DND-41 (cell line): ENCODE measurements at regions not wholly inside any gene's neighbourhood (a gene's known extent, or its start where the extent isn't known, plus 50 kb on each side); places are given as distances from the start of the nearest gene placed in this dataset.
"Not testable (repeated sequence)": the region's sequence is repeated elsewhere in the genome, so short reads cannot be mapped to it uniquely, and the experiment has no call there.

Experiments
- ATAC-seq: fragments of 200-7000 bp; cut with Tn5 transposase; 3 replicates; pipeline ENCODE4 v1.9.1; 2021; ENCODE audit warnings: low read depth; ENCODE audit not compliant: insufficient read depth
- DNase-seq: peaks from one replicate; pipeline ENCODE4 v3.0.0-alpha.2; 2020
- H2AFZ ChIP-seq: 2 replicates; pipeline ENCODE4 v1.6.0; 2012; ENCODE audit warnings: low read depth, low read length
- H3K27ac ChIP-seq: 2 replicates; pipeline ENCODE4 v1.5.1; 2012; ENCODE audit warnings: low read length, inconsistent platforms
- H3K27me3 ChIP-seq: fragments of 200-600 bp; sonication (generic); 2 replicates; pipeline ENCODE4 v1.6.0; 2012; ENCODE audit warnings: low read length, mild to moderate bottlenecking, inconsistent platforms; ENCODE audit not compliant: insufficient read depth, poor library complexity
- H3K36me3 ChIP-seq: 2 replicates; pipeline ENCODE4 v1.5.1; 2012; ENCODE audit warnings: low read length, inconsistent platforms; ENCODE audit not compliant: insufficient read depth
- H3K4me1 ChIP-seq: 2 replicates; pipeline ENCODE4 v1.5.1; 2012; ENCODE audit warnings: mild to moderate bottlenecking, low read length; ENCODE audit not compliant: insufficient read depth
- H3K4me2 ChIP-seq: 2 replicates; pipeline ENCODE4 v1.6.0; 2012; ENCODE audit warnings: mild to moderate bottlenecking, moderate library complexity, low read length, inconsistent platforms; ENCODE audit not compliant: insufficient read depth
- H3K4me3 ChIP-seq, 2 experiments: fragments of 200-600 bp in 1 of 2; shearing (Covaris generic) in 1 of 2; 2 replicates each; pipeline ENCODE4 v1.5.1; 2012 to 2016; ENCODE audit warnings: inconsistent platforms in 2 of 2, low read length in 2 of 2, mild to moderate bottlenecking in 2 of 2, low read depth in 1 of 2, moderate library complexity in 1 of 2
- H3K79me2 ChIP-seq: 2 replicates; pipeline ENCODE4 v1.6.0; 2012; ENCODE audit warnings: low read length, inconsistent platforms; ENCODE audit not compliant: insufficient read depth
- H3K9ac ChIP-seq: 2 replicates; pipeline ENCODE4 v1.6.0; 2012; ENCODE audit warnings: low read depth, mild to moderate bottlenecking, inconsistent platforms, low read length, moderate library complexity
- H3K9me3 ChIP-seq: 2 replicates; pipeline ENCODE4 v1.5.1; 2012; ENCODE audit warnings: low read length, moderate library complexity, mild to moderate bottlenecking, inconsistent platforms; ENCODE audit not compliant: insufficient read depth, severe bottlenecking
- H4K20me1 ChIP-seq: 2 replicates; pipeline ENCODE4 v1.6.0; 2012; ENCODE audit warnings: low read length; ENCODE audit not compliant: insufficient read depth
- EZH2 ChIP-seq: IDR thresholded peaks from 3 replicates; pipeline ENCODE4 v1.6.1; 2012; ENCODE audit warnings: borderline replicate concordance, low read depth, mild to moderate bottlenecking, moderate library complexity, low read length, inconsistent platforms; ENCODE audit not compliant: severe bottlenecking
- TF ChIP-seq, protein P1 (sequence below): IDR thresholded peaks from 2 replicates; pipeline ENCODE4 v1.5.1; 2012; ENCODE audit warnings: borderline replicate concordance, low read length, moderate library complexity, mild to moderate bottlenecking; ENCODE audit not compliant: poor library complexity, severe bottlenecking; ENCODE audit errors: extremely low read depth

- DNase-seq (no peak), ATAC-seq (no peak)
- H3K4me3 ChIP-seq: no peak overlapping the region
- no peak overlapping the region for H3K4me2 ChIP-seq
- H3K27ac ChIP-seq: no peak overlapping the region
- H3K79me2 ChIP-seq: no peaks in the 10 kb centered on the region
- no peaks in the 10 kb centered on the region for H3K9me3 ChIP-seq
- no peak overlapping the region for H2AFZ ChIP-seq
- no peaks in the 10 kb centered on the region for H3K27me3 ChIP-seq
- TF ChIP-seq EZH2: no peak
- TF ChIP-seq, protein P1, sequence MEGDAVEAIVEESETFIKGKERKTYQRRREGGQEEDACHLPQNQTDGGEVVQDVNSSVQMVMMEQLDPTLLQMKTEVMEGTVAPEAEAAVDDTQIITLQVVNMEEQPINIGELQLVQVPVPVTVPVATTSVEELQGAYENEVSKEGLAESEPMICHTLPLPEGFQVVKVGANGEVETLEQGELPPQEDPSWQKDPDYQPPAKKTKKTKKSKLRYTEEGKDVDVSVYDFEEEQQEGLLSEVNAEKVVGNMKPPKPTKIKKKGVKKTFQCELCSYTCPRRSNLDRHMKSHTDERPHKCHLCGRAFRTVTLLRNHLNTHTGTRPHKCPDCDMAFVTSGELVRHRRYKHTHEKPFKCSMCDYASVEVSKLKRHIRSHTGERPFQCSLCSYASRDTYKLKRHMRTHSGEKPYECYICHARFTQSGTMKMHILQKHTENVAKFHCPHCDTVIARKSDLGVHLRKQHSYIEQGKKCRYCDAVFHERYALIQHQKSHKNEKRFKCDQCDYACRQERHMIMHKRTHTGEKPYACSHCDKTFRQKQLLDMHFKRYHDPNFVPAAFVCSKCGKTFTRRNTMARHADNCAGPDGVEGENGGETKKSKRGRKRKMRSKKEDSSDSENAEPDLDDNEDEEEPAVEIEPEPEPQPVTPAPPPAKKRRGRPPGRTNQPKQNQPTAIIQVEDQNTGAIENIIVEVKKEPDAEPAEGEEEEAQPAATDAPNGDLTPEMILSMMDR: no peak
- no peak overlapping the region for H3K9ac ChIP-seq
- H3K36me3 ChIP-seq: no peaks in the 10 kb centered on the region
- H4K20me1 ChIP-seq: no peaks in the 10 kb centered on the region
- H3K4me1 ChIP-seq: no peaks in the 10 kb centered on the region
Observed at GRCh38 chr5:9765419-9766140, 135.4 kb upstream of the TAS2R1 start.

GRCh38 chr5:9761706-9762105, 131.6 kb upstream of the TAS2R1 start:
- no peak overlapping the region for H3K9ac ChIP-seq
- H3K27ac ChIP-seq: no peak overlapping the region
- H3K79me2 ChIP-seq: no peaks in the 10 kb centered on the region
- H3K4me1 ChIP-seq: no peaks in the 10 kb centered on the region
- ATAC-seq (no peak), DNase-seq (no peak)
- H3K36me3 ChIP-seq: no peaks in the 10 kb centered on the region
- H3K4me2 ChIP-seq: no peak overlapping the region
- no peak overlapping the region for H3K4me3 ChIP-seq
- no peaks in the 10 kb centered on the region for H4K20me1 ChIP-seq
- H3K9me3 ChIP-seq: no peaks in the 10 kb centered on the region
- H2AFZ ChIP-seq: no peak overlapping the region
- TF ChIP-seq EZH2: no peak
- TF ChIP-seq, protein P1: no peak
- H3K27me3 ChIP-seq: no peaks in the 10 kb centered on the region

DNA sequence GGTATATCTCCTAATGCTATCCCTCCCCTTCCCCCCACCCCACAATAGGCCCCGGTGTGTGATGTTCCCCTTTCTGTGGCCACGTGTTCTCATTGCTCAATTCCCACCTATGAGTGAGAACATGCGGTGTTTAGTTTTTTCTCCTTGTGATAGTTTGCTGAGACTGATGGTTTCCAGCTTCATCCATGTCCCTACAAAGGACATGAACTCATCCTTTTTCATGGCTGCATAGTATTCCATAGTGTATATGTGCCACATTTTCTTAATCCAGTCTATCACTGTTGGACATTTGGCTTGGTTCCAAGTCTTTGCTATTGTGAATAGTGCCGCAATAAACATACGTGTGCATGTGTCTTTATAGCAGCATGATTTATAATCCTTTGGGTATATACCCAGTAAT, 122.5 kb upstream of the TAS2R1 start:
- H3K79me2 ChIP-seq: not testable (repeated sequence)

DNA sequence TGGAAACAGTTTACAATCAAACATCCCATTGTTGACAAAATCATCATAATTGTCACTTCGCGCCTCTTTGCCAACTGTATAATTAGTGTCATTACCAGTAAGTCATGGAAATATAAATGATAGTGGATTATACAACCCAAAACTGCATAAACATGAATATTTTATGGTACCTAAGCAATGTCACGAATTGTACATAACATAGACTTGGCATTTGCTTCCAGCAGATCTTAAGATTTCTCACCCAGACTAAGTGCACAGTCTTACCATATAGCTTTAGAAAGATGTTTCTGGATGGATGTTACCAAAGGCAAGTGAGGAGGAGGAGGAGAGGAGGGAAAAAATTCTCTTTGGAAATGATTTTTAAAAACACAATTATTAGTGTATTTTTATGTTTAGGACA, 113.4 kb upstream of the TAS2R1 start:
- Histone ChIP-seq H3K36me3 (no peaks in the 10 kb centered on the region), H3K27ac (no peak overlapping the region), H3K9ac (no peak overlapping the region), H3K79me2 (no peaks in the 10 kb centered on the region), H3K27me3 (no peaks in the 10 kb centered on the region), H4K20me1 (no peaks in the 10 kb centered on the region), H3K9me3 (no peaks in the 10 kb centered on the region), H3K4me3 (no peak overlapping the region), H2AFZ (no peak overlapping the region), H3K4me2 (no peak overlapping the region), H3K4me1 (no peaks in the 10 kb centered on the region)
- TF ChIP-seq EZH2: no peak
- TF ChIP-seq, protein P1: no peak
- ATAC-seq: no peak
- no peak for DNase-seq

More for the DNA sequence above, 122.5 kb upstream of the TAS2R1 start:
- H4K20me1 ChIP-seq, H3K9ac ChIP-seq, H3K4me2 ChIP-seq, DNase-seq, H3K36me3 ChIP-seq, H3K9me3 ChIP-seq, ATAC-seq, H3K27ac ChIP-seq, H3K4me1 ChIP-seq, H3K27me3 ChIP-seq, H2AFZ ChIP-seq, H3K4me3 ChIP-seq: not testable (repeated sequence)
